SK-N-SH (cell line): ENCODE measurements at regions not wholly inside any gene's neighbourhood (a gene's known extent, or its start where the extent isn't known, plus 50 kb on each side); places are given as distances from the start of the nearest gene placed in this dataset.

ENCODE experiments used
- CTCF ChIA-PET: fragments of 300-600, 350-600 bp; formaldehyde crosslinking; extraction: SDS; loops from one replicate; lab custom pipeline; 2021; lab: Yijun Ruan, JAX
- POLR2A ChIA-PET: fragments of 350-600 bp; sonication (Branson Sonifier 250); formaldehyde crosslinking; extraction: SDS; loops from one replicate; lab custom pipeline; 2020; ENCODE audit warnings: antibody characterized with exemption, inconsistent platforms; lab: Yijun Ruan, JAX
- DNase-seq: peaks from one replicate; pipeline ENCODE4 v3.0.0; 2012
- H2AFZ ChIP-seq: fragments of 200-600 bp; sonication (generic); 2 replicates; pipeline ENCODE4 v1.8.1; 2016; ENCODE audit warnings: antibody characterized with exemption, mild to moderate bottlenecking, low read depth
- H3F3A ChIP-seq: fragments of 200-600 bp; sonication (generic); replicated peaks from 2 replicates; pipeline ENCODE3; 2016; ENCODE audit warnings: antibody characterized with exemption, mild to moderate bottlenecking; ENCODE audit not compliant: insufficient read depth
- H3K27ac ChIP-seq, 2 experiments: fragments of 200-500 bp in 1 of 2; fragments of 200-600 bp in 1 of 2; sonication (Bioruptor generic) in 1 of 2; sonication (generic), shearing (Covaris generic) in 1 of 2; 2 replicates each; pipeline versions ENCODE4 v1.5.1 to v1.6.1; 2014 to 2016; ENCODE audit warnings: low read depth in 2 of 2, inconsistent platforms in 1 of 2, low read length in 1 of 2, mild to moderate bottlenecking in 1 of 2, mixed read lengths in 1 of 2
- H3K27me3 ChIP-seq: fragments of 200-600 bp; sonication (generic), shearing (Covaris generic); 2 replicates; pipeline ENCODE4 v1.6.1; 2016; ENCODE audit warnings: mixed run types; ENCODE audit not compliant: insufficient read depth
- H3K36me3 ChIP-seq, 2 experiments: fragments of 200-500 bp in 1 of 2; fragments of 200-600 bp in 1 of 2; sonication (Bioruptor generic) in 1 of 2; sonication (generic) in 1 of 2; replicated peaks in 1 of 2; 2 replicates each; pipeline versions ENCODE3 to v1.5.1; 2014 to 2016; ENCODE audit warnings: low read length in 1 of 2, mild to moderate bottlenecking in 1 of 2; ENCODE audit not compliant: insufficient read depth in 2 of 2, control insufficient read depth in 1 of 2
- H3K4me1 ChIP-seq, 2 experiments: fragments of 200-500 bp in 1 of 2; fragments of 200-600 bp in 1 of 2; sonication (Bioruptor generic) in 1 of 2; sonication (generic), shearing (Covaris generic) in 1 of 2; 2 replicates each; pipeline versions ENCODE4 v1.5.1 to v1.6.1; 2014 to 2016; ENCODE audit warnings: low read depth in 1 of 2, low read length in 1 of 2, mixed run types in 1 of 2; ENCODE audit not compliant: insufficient read depth in 2 of 2, control insufficient read depth in 1 of 2
- H3K4me2 ChIP-seq: fragments of 200-600 bp; sonication (generic), shearing (Covaris generic); 2 replicates; pipeline ENCODE4 v1.6.1; 2017; ENCODE audit warnings: mixed run types
- H3K4me3 ChIP-seq, 2 experiments: fragments of 200-500 bp in 1 of 2; fragments of 200-600 bp in 1 of 2; sonication (Bioruptor generic) in 1 of 2; sonication (generic), shearing (Covaris generic) in 1 of 2; 2 replicates each; pipeline versions ENCODE4 v1.5.1 to v1.8.1; 2014 to 2016; ENCODE audit warnings: low read depth in 2 of 2, inconsistent platforms in 1 of 2, low read length in 1 of 2, mild to moderate bottlenecking in 1 of 2, mixed read lengths in 1 of 2, moderate library complexity in 1 of 2
- H3K79me2 ChIP-seq: fragments of 200-600 bp; sonication (generic); 2 replicates; pipeline ENCODE4 v1.8.1; 2017; ENCODE audit warnings: mild to moderate bottlenecking; ENCODE audit not compliant: insufficient read depth
- H3K9ac ChIP-seq: fragments of 200-600 bp; sonication (generic); 2 replicates; pipeline ENCODE4 v1.6.1; 2017; ENCODE audit warnings: mixed run types
- H3K9me2 ChIP-seq: fragments of 200-600 bp; sonication (generic); 2 replicates; pipeline ENCODE4 v1.6.1; 2017; ENCODE audit warnings: mixed run types
- H3K9me3 ChIP-seq: fragments of 200-600 bp; sonication (generic); 2 replicates; pipeline ENCODE4 v1.6.1; 2017; ENCODE audit warnings: mixed run types, mild to moderate bottlenecking, moderate library complexity
- H4K20me1 ChIP-seq: fragments of 200-600 bp; sonication (generic); 2 replicates; pipeline ENCODE4 v1.6.1; 2017; ENCODE audit warnings: mild to moderate bottlenecking, mixed run types; ENCODE audit not compliant: insufficient read depth
- EP300 ChIP-seq, 2 experiments: IDR thresholded peaks; 2 replicates each; pipeline versions ENCODE4 v1.4.0 to v1.6.1; 2012; ENCODE audit warnings: borderline replicate concordance in 1 of 2, low read depth in 1 of 2, low read length in 1 of 2
- FOSL2 ChIP-seq: IDR thresholded peaks from 2 replicates; pipeline ENCODE4 v1.4.0; 2012; ENCODE audit warnings: low read depth, mild to moderate bottlenecking, moderate library complexity, borderline replicate concordance
- FOXM1 ChIP-seq: IDR thresholded peaks from 2 replicates; pipeline ENCODE4 v1.4.0; 2012; ENCODE audit warnings: low read depth, mild to moderate bottlenecking
- JUND ChIP-seq: IDR thresholded peaks from 2 replicates; pipeline ENCODE4 v1.4.0; 2012
- MEF2A ChIP-seq: IDR thresholded peaks from 2 replicates; pipeline ENCODE4 v1.4.0; 2012; ENCODE audit warnings: low read depth, borderline replicate concordance
- RAD21 ChIP-seq: IDR thresholded peaks from 2 replicates; pipeline ENCODE4 v1.6.1; 2012; ENCODE audit warnings: mild to moderate bottlenecking, low read length
- RFX5 ChIP-seq: IDR thresholded peaks from 2 replicates; pipeline ENCODE4 v1.6.1; 2012; ENCODE audit warnings: mild to moderate bottlenecking, improper control_type of control experiment, low read length
- SIN3A ChIP-seq: IDR thresholded peaks from 2 replicates; pipeline ENCODE4 v1.6.1; 2012; ENCODE audit warnings: low read depth, mild to moderate bottlenecking, low read length, moderate library complexity, borderline replicate concordance
- TAF1 ChIP-seq: IDR thresholded peaks from 2 replicates; pipeline ENCODE4 v1.6.1; 2012; ENCODE audit warnings: low read depth, mild to moderate bottlenecking, low read length, moderate library complexity, borderline replicate concordance
- TCF12 ChIP-seq: IDR thresholded peaks from 2 replicates; pipeline ENCODE4 v1.4.0; 2012
- TEAD4 ChIP-seq: IDR thresholded peaks from 2 replicates; pipeline ENCODE4 v1.4.0; 2012; ENCODE audit warnings: mild to moderate bottlenecking, borderline replicate concordance; ENCODE audit not compliant: insufficient read depth
- YY1 ChIP-seq: IDR thresholded peaks from 2 replicates; pipeline ENCODE4 v1.4.0; 2012; ENCODE audit warnings: low read depth, mild to moderate bottlenecking
- WGBS: methylation state at CpG from one replicate; pipeline ENCODE4 v1.1.6; 2017; ENCODE audit warnings: low lambda C conversion rate; 5-methylcytosine and 5-hydroxymethylcytosine counted together
- TF ChIP-seq, protein P1 (sequence below): IDR thresholded peaks from 2 replicates; pipeline ENCODE4; 2012
- TF ChIP-seq, protein P2 (sequence below): IDR thresholded peaks from 2 replicates; pipeline ENCODE4 v1.6.1; 2012; ENCODE audit warnings: mild to moderate bottlenecking, low read depth, low read length, moderate library complexity
- TF ChIP-seq, protein P3 (sequence below): fragments of 150-350 bp; IDR thresholded peaks from 2 replicates; pipeline ENCODE4 v1.6.1; 2016; ENCODE audit warnings: mild to moderate bottlenecking, low read depth, low read length
- TF ChIP-seq, protein P4 (sequence below): fragments of 150-350 bp; IDR thresholded peaks from 2 replicates; pipeline ENCODE4 v1.6.1; 2017; ENCODE audit warnings: antibody characterized with exemption, low read length, low read depth, borderline replicate concordance
- TF ChIP-seq, protein P5 (sequence below): IDR thresholded peaks from 2 replicates; pipeline ENCODE4 v1.4.0; 2012; ENCODE audit warnings: low read depth, borderline replicate concordance
- TF ChIP-seq, protein P6 (sequence below): IDR thresholded peaks from 2 replicates; pipeline ENCODE4 v1.4.0; 2012; ENCODE audit warnings: low read depth

DNA sequence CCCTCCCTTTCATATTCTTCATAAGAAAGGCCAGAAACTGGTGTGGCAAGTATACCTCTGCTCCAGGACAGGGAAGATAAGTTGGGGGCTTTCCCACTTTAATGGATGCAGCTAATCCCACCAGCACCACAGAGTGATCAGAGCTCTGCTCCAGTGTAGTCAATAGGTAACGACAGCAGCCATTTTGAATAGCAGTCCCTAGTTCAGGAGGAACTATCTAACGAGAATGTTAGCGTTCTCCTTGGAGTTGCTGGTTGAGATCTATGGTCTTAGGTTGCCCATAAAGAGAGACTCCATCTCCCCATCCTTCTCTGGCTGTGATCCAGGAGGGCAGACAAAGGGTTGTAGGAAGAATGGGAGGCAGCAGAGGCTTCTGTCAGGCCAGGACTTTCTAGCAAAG lies 64.0 kb upstream of the CCDC90B start:
- H3K9ac ChIP-seq, result no peak overlapping the region
- ChIA-PET CTCF (no interaction called here), POLR2A (no interaction called here)
- no peaks in the 10 kb centered on the region for H3K4me1 ChIP-seq
- H2AFZ ChIP-seq, result no peak overlapping the region
- no peaks in the 10 kb centered on the region for H3F3A ChIP-seq
- no peak for TF ChIP-seq FOSL2
- TF ChIP-seq, protein P1, sequence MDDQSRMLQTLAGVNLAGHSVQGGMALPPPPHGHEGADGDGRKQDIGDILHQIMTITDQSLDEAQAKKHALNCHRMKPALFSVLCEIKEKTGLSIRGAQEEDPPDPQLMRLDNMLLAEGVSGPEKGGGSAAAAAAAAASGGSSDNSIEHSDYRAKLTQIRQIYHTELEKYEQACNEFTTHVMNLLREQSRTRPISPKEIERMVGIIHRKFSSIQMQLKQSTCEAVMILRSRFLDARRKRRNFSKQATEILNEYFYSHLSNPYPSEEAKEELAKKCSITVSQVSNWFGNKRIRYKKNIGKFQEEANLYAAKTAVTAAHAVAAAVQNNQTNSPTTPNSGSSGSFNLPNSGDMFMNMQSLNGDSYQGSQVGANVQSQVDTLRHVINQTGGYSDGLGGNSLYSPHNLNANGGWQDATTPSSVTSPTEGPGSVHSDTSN, result no peak
- TF ChIP-seq, protein P2, sequence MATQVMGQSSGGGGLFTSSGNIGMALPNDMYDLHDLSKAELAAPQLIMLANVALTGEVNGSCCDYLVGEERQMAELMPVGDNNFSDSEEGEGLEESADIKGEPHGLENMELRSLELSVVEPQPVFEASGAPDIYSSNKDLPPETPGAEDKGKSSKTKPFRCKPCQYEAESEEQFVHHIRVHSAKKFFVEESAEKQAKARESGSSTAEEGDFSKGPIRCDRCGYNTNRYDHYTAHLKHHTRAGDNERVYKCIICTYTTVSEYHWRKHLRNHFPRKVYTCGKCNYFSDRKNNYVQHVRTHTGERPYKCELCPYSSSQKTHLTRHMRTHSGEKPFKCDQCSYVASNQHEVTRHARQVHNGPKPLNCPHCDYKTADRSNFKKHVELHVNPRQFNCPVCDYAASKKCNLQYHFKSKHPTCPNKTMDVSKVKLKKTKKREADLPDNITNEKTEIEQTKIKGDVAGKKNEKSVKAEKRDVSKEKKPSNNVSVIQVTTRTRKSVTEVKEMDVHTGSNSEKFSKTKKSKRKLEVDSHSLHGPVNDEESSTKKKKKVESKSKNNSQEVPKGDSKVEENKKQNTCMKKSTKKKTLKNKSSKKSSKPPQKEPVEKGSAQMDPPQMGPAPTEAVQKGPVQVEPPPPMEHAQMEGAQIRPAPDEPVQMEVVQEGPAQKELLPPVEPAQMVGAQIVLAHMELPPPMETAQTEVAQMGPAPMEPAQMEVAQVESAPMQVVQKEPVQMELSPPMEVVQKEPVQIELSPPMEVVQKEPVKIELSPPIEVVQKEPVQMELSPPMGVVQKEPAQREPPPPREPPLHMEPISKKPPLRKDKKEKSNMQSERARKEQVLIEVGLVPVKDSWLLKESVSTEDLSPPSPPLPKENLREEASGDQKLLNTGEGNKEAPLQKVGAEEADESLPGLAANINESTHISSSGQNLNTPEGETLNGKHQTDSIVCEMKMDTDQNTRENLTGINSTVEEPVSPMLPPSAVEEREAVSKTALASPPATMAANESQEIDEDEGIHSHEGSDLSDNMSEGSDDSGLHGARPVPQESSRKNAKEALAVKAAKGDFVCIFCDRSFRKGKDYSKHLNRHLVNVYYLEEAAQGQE, result no peak
- TF ChIP-seq, protein P3, sequence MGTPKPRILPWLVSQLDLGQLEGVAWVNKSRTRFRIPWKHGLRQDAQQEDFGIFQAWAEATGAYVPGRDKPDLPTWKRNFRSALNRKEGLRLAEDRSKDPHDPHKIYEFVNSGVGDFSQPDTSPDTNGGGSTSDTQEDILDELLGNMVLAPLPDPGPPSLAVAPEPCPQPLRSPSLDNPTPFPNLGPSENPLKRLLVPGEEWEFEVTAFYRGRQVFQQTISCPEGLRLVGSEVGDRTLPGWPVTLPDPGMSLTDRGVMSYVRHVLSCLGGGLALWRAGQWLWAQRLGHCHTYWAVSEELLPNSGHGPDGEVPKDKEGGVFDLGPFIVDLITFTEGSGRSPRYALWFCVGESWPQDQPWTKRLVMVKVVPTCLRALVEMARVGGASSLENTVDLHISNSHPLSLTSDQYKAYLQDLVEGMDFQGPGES, result no peak
- TF ChIP-seq SIN3A, result no peak
- TF ChIP-seq, protein P4, sequence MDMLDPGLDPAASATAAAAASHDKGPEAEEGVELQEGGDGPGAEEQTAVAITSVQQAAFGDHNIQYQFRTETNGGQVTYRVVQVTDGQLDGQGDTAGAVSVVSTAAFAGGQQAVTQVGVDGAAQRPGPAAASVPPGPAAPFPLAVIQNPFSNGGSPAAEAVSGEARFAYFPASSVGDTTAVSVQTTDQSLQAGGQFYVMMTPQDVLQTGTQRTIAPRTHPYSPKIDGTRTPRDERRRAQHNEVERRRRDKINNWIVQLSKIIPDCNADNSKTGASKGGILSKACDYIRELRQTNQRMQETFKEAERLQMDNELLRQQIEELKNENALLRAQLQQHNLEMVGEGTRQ, result no peak
- no peak for TF ChIP-seq MEF2A
- no peak for TF ChIP-seq EP300 (IDR thresholded peaks at IDR 0.05; ENCODE audit: borderline replicate concordance in 1 of 2, low read depth in 1 of 2, low read length in 1 of 2)
- TF ChIP-seq YY1, result no peak
- TF ChIP-seq, protein P5, sequence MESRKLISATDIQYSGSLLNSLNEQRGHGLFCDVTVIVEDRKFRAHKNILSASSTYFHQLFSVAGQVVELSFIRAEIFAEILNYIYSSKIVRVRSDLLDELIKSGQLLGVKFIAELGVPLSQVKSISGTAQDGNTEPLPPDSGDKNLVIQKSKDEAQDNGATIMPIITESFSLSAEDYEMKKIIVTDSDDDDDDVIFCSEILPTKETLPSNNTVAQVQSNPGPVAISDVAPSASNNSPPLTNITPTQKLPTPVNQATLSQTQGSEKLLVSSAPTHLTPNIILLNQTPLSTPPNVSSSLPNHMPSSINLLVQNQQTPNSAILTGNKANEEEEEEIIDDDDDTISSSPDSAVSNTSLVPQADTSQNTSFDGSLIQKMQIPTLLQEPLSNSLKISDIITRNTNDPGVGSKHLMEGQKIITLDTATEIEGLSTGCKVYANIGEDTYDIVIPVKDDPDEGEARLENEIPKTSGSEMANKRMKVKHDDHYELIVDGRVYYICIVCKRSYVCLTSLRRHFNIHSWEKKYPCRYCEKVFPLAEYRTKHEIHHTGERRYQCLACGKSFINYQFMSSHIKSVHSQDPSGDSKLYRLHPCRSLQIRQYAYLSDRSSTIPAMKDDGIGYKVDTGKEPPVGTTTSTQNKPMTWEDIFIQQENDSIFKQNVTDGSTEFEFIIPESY, result no peak
- no peak for TF ChIP-seq RAD21
- no peak for TF ChIP-seq FOXM1
- TF ChIP-seq TAF1, result no peak
- TF ChIP-seq TCF12, result no peak
- TF ChIP-seq, protein P6, sequence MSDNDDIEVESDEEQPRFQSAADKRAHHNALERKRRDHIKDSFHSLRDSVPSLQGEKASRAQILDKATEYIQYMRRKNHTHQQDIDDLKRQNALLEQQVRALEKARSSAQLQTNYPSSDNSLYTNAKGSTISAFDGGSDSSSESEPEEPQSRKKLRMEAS, result no peak
- TF ChIP-seq TEAD4, result no peak
- no peak for TF ChIP-seq JUND
- no peak for TF ChIP-seq RFX5
- H3K9me2 ChIP-seq, result no peaks in the 10 kb centered on the region
- no peak overlapping the region for H3K4me3 ChIP-seq
- H3K79me2 ChIP-seq, result no peaks in the 10 kb centered on the region
- H3K36me3 ChIP-seq, result no peaks in the 10 kb centered on the region
- H3K9me3 ChIP-seq, result no peaks in the 10 kb centered on the region
- DNase-seq, result no peak
- no peaks in the 10 kb centered on the region for H4K20me1 ChIP-seq
- no peak overlapping the region for H3K27ac ChIP-seq
- H3K4me2 ChIP-seq, result no peak overlapping the region
- H3K27me3 ChIP-seq, result no peaks in the 10 kb centered on the region
- 58% methylated on average over 3 of the region's 3 CpGs for WGBS
